ENCODE measurements at regions not wholly inside any gene's neighbourhood (a gene's known extent, or its start where the extent isn't known, plus 50 kb on each side); places are given as distances from the start of the nearest gene placed in this dataset.

DNA sequence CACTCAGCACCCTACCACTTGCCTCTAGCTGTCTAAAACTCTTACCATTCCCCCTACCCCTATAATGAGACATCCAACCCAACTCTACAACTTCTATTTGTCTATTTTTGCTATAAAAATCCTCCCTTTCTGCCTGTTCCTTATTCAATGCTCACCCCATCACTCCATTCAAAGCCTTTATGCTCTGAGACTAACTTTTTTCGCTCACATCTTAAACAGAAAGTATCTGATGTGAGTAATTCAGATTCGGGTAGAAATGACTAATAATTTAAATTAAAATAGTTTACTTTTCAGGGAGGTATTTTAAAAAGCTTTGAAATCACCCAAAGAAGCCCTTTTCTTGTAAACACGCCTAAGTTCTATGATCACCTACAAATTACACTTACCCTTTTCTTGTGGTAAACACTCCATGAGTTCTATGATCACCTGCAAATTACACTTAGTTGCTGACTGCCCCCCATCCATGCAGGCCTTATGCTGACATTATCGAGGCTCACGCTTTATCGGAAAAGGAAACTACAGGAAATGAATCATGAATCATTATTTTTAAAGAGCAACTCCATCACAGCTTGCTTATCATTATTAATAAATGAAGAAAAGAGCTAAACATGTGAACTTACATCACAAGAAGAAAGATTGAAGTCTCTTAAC is 168.7 kb upstream of the PPP1R2C start:
- TF ChIP-seq ZFX (IDR thresholded peaks at IDR 0.05): no peak
- TF ChIP-seq, protein P1, sequence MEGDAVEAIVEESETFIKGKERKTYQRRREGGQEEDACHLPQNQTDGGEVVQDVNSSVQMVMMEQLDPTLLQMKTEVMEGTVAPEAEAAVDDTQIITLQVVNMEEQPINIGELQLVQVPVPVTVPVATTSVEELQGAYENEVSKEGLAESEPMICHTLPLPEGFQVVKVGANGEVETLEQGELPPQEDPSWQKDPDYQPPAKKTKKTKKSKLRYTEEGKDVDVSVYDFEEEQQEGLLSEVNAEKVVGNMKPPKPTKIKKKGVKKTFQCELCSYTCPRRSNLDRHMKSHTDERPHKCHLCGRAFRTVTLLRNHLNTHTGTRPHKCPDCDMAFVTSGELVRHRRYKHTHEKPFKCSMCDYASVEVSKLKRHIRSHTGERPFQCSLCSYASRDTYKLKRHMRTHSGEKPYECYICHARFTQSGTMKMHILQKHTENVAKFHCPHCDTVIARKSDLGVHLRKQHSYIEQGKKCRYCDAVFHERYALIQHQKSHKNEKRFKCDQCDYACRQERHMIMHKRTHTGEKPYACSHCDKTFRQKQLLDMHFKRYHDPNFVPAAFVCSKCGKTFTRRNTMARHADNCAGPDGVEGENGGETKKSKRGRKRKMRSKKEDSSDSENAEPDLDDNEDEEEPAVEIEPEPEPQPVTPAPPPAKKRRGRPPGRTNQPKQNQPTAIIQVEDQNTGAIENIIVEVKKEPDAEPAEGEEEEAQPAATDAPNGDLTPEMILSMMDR (conservative IDR thresholded peaks at IDR 0.05): no peak
- no peak overlapping the region for H3K27ac ChIP-seq

DNA sequence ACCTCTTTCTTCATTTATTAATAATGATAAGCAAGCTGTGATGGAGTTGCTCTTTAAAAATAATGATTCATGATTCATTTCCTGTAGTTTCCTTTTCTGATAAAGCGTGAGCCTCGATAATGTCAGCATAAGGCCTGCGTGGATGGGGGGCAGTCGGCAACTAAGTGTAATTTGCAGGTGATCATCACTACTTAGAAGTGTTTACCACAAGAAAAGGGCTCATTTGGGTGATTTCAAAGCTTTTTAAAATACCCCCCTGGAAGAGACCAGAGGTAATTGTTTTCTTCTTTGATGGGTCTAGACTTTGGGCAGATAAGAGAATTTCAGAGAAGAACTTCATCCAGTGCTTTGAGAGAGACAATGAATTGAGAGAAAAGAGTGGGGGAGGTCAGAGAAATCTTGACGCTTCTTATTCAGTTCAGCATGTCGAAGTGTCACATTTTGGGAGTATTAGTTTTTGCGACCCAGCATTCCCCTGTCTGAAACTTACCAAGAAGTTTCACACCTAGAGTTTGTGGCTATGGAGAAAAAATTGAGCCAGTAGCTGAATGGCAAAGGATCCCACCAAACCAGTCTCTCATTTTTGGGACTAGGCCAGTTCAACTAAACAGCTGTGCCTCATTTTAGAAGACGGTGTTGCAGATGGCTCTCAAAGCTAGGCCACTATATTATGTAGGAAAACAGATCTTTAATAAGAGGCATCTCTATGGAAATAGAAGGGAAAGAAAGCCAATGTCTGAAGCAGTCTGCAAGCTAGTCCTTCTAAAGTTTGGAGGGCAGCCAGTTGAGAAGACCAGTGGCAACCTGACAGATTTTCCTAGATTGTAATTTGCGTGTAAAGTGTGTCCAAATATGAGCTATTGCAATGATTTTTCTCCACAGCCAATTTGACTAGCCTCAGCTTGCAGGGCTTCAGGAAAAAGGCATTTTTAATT is 171.0 kb upstream of the PPP1R2C start:
- TF ChIP-seq, protein P1 (conservative IDR thresholded peaks at IDR 0.05): no peak
- TF ChIP-seq ZFX (IDR thresholded peaks at IDR 0.05): no peak
- no peak overlapping the region for H3K27ac ChIP-seq

DNA sequence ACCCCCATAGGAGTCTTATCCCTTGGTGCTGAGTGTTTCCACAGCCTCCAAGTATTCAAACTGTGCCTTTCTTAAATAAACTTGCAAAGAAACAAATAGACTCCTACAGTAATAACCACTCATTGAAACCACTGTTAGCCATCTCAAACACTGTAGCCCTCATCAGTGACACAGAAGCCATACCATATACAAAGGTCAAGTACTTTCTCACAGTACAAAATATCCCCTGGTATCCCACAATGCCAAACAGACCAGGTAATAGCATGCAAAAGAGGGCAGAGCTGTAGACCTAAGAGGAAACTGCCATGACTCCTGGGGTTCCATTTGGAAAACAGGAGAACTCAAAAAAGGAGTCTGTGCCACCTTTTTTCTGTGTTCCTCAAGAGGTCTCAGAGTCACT is 173.8 kb upstream of the PPP1R2C start:
- TF ChIP-seq, protein P1 (conservative IDR thresholded peaks at IDR 0.05): no peak
- no peak for TF ChIP-seq ZFX (IDR thresholded peaks at IDR 0.05)
- no peak overlapping the region for H3K27ac ChIP-seq

DNA sequence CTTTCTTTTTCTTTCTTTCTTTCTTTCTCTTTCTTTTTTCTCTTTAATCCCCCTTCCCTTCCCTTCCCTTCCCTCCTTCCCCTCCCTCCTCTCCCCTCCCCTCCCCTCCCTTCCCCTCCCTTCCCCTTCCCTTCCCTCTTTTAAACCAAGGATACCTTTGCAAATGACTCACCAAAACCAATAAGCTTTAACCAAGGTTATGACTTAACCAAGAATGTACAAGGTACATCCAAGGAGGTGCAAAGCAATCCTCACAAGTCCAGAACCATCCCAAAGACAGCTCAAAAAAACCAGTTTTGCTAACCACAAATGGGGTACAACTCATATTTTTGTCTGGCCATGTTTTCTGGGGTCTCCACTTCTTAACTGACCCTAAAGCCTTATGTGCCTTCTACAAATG is 174.7 kb upstream of the PPP1R2C start:
- H3K27ac ChIP-seq: no peak overlapping the region
- TF ChIP-seq ZFX (IDR thresholded peaks at IDR 0.05): no peak
- TF ChIP-seq, protein P1 (conservative IDR thresholded peaks at IDR 0.05): no peak

DNA sequence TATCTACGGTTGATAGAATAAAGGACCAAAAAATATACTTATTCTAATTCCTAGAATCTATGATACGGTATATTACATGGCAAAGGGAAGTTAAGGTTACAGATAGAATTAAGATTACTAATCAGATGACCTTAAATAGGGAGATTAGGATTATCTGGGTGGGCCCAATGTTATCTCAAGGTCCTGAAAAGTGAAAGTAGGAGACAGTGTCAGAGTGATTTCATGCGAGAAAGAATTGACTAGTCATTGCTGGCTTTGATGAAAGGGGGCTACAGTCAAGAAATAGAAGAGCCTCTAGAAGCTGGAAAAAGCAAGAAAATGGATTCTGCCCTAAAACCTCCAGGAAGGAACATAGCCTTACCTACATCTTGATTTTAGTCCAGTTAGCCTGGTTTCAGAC is 176.9 kb upstream of the PPP1R2C start:
- TF ChIP-seq, protein P1 (conservative IDR thresholded peaks at IDR 0.05): no peak
- TF ChIP-seq ZFX (IDR thresholded peaks at IDR 0.05): no peak
- no peak overlapping the region for H3K27ac ChIP-seq

DNA sequence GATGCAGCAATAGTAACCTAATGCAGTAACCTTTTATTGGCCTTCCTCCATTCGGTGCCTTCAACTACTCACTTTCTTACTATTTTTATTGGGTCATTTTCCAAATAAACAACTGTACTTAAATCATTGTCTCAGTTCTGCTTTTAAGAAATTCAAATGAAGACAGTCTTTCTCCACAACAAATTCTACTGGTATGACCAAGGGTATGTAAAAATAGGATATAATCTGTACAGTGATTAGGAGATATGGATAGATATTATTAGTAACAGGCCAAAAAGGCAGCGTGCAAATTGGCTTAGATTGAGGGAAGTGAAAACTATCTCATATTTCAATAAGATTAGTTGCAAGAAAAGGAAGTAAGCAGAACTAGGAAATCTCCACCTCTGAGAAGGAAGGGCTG is 177.4 kb upstream of the PPP1R2C start:
- TF ChIP-seq ZFX (IDR thresholded peaks at IDR 0.05): no peak
- TF ChIP-seq, protein P1 (conservative IDR thresholded peaks at IDR 0.05): no peak
- H3K27ac ChIP-seq: no peak overlapping the region

DNA sequence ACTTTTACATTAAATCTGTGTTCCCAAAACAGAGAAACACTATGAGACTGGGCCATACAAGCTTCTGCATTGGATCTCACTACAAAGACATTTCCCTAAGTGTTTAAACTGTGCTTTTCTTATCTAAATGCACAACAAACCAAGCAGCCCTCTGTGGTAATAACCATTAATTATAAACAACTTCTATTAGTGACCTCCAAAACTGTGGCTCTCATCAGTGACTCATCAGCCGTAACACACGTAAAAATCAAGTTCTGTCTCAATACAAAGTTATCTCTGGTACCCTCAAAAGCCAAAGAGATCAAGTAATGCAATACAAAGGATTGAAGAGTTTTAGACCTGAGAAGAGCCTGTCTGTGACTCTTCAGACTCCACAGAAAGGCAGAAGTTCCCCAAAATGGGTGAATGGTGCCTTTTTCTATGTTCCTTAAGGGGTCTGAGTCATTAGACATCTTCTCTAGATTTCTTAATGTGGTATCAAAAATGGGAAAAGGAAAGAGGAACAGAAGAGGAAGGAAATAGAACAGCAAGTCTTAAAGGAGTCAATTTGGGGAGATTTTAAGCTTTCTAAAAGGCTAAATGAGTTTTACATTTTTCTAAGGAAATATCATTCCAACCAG is 189.8 kb upstream of the PPP1R2C start:
- TF ChIP-seq, protein P1 (conservative IDR thresholded peaks at IDR 0.05): no peak
- TF ChIP-seq ZFX (IDR thresholded peaks at IDR 0.05): no peak
- H3K27ac ChIP-seq: no peak overlapping the region
